HG02588 (cell line): ENCODE measurements at regions not wholly inside any gene's neighbourhood (a gene's known extent, or its start where the extent isn't known, plus 50 kb on each side); places are given as distances from the start of the nearest gene placed in this dataset.
"Not testable (repeated sequence)": the region's sequence is repeated elsewhere in the genome, so short reads cannot be mapped to it uniquely, and the experiment has no call there.

Experiments
- ATAC-seq: cut with Tn5 transposase; IDR thresholded peaks from one replicate; pipeline ENCODE4 v1.9.1; 2021; ENCODE audit warnings: mild to moderate bottlenecking, moderate library complexity; ENCODE audit not compliant: unreplicated experiment

DNA sequence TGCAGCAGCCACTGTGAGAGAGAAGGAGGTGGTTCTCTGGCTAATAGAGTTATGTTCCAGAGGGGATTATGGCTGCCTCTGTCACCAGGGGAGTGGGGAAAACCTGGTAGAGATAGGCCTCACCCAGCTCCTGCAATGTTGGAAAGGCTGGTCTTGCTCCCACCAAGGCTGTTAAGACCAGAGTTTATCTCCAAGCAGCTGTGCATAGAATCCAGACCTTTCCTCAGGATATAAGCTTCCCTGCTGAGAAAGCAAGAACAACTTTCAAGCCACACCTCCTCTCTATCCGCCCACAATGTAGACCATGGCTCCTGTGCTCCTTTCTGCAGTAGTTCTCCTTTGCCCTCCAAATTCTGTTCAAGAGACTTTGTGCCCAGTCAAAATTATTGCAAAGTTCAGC, 1375.4 kb downstream of the REEP3 start:
- no peak for ATAC-seq

DNA sequence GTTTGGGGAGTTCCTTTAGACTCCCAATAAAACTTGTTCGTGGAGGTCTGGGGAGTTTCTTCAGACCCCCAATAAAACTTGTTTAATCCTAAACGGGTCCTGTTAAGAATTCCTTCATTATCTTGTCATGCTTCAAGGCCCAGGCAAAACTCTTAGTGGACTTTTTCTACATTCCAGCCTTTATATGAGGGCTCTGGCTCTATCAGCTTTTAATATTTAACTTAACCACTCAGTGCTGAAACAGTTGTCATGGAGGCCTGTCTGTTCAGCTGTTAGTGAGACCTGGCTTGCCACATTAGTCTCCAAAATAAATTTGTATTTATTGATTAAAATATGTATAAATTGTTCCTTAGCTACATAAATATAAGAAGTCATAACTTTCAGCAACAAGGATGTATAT, 1385.1 kb downstream of the REEP3 start:
- ATAC-seq, result not testable (repeated sequence)

DNA sequence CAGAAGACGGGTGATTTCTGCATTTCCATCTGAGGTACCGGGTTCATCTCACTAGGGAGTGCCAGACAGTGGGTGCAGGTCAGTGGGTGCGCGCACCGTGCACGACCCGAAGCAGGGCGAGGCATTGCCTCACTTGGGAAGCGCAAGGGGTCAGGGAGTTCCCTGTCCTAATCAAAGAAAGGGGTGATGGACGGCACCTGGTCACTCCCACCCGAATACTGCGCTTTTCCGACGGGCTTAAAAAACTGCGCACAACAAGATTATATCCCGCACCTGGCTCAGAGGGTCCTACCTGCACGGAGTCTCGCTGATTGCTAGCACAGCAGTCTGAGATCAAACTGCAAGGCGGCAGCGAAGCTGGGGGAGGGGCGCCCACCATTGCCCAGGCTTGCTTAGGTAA, 1403.1 kb downstream of the REEP3 start:
- ATAC-seq, result not testable (repeated sequence)

DNA sequence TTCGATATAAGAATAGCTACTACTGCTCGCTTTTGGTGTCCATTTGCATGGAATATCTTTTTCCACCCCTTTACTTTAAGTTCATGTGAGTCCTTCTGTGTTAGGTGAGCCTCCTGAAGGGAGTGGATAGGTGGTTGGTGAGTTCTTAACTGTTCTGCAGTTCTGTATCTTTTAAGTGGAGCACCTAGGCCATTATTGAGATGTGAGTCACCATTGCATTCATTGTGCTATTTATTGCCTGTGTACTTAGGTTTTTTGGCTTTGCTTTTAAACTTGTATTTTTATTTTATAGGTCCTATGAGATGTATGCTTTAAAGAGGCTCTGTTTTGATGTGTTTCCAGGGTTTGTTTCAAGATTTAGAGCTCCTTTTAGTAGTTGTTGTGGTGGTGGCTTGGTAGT, 1430.8 kb downstream of the REEP3 start:
- ATAC-seq, result no peak

DNA sequence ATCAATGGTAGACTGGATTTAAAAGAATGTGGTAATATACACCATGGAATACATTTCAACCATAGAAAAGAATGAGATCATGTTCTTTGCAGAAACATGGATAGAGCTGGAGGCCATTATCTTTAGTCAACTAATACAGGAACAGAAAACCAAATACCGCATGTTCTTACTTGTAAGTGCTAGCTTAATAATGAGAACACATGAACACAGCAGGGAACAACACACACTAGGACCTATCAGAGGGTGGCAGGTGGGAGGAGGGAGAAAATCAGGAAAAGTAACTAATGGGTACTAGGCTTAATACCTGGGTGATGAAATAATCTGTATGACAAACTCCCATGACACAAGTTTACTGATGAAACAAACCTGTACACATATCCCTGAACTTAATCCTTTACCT, 1435.2 kb downstream of the REEP3 start:
- no peak for ATAC-seq

DNA sequence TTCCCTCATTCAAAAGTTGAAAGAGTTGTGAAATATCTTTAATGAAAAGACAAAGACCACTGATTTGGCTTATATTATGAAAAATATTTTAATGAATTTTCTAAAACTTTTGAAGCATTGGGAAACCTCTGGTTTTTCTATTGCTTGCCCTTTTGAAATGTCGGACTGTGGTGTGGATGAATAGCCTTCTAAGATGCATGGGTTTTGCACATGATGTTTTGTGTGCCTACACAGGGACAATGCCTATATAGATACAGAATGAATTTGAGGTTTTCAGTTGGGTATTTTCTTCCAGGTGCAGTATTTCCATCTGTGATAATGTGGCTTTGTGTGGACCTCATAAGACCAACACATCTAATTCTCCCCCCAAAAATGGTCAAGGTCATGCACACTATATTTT, 1437.9 kb downstream of the REEP3 start:
- no peak for ATAC-seq

DNA sequence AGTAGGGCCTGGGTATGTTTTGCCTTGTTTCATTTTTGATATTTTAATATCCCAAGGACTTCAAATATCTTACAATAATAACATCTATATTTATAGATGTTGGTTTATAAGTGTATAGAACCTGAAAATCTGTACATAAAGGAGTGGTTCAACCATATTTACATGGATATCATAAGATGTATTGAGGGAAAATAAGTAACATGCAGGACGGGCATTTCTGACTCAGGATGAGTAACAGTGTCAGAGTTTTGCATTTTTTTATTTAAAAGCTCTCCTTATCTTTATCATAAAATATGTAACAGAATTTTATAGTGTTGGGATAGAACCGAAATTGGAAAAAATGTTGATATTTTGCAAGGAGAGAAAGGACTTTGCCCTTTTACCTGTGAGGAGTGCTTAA, 1438.7 kb downstream of the REEP3 start:
- ATAC-seq, result no peak

DNA sequence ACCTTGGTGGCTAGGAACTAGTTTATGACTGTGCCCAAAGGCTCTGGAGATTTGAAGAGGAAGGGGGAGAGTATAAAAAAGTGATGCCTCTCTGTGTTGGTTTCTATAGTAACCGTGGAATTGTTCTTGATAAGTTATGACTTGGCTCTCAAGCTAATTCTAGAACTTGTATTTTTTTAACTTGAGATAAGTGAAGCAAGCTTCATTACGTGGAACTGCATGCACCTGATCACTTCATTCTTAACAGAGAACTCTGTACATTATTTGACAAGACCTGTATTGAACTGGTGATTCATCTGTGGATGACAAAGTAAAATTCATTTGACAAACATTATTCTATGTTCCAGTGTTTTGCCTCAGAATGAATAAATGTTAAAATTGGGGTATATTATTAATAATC, 1452.2 kb downstream of the REEP3 start:
- ATAC-seq, result no peak

DNA sequence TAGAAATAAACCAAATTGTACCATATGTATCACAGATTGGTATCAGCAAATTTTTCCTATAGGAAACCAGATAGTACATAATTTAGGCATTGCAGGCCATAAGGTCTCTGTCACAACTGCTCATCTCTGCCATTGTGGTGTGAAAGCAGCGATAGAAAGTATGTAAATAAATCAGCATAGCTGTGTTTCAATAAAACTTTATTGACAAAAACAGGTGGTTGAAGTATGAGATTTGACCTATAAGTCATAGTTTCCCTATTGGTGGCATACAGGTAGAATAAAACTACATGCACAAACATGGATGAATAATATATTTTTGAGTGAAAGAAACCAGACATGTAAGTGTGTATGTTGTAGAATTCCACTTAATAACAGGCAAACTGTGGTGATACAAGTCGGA, 1454.9 kb downstream of the REEP3 start:
- no peak for ATAC-seq

DNA sequence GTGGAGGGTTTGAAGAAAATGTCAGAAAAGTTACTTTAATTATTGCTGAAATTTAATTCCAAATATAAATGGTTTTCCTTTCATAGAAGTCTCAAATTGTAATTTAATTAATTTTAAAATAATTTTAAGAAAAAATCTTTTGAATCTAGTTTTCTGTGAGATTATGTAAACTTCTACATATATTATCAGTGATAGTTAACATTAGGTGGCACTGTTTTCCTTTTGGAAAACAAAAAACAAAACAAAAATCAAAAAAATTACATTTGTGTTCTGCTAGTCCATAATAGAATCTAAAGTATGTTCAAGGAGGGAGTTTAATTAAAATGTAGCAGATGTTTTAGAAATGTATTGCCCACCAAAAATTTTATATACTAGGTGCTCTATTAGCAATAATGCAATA, 1456.7 kb downstream of the REEP3 start:
- no peak for ATAC-seq

DNA sequence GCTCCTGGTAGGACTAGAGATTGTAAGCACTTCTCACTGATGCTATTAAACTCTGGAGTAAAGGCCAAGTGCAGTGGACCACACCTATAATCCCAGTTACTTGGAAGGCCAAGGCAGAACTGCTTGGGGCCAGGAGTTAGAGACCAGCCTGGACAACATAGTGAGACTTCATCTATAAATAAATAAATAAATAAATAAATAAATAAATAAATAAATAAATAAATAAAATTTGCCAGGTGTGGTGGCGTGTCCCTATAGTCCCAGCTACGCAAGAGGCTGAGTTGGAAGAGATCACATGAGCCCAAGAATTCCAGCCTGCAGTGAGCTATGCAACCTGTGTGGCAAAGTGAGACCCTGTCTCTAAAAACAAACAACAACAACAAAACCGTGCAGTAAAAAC, 1475.7 kb downstream of the REEP3 start:
- no peak for ATAC-seq

DNA sequence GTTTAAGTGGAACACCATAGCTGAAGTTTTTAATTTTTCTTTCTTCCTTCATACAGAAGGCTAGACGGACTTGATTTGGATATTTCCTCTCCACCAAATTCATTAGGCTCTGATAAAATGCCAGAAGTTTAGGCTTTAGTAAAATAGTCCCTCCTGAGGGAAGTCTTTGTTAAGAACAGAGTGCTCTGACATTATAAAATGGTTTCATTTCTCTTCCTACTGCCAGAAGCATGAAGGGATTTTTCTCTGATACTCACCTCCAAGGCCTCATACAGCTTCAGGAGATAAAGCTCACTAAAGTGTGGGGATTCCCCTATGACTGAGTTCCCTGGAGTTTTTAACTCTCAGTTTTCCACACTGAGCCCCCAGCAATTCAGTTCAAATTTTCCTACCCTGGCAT, 1489.6 kb downstream of the REEP3 start:
- ATAC-seq, result no peak

DNA sequence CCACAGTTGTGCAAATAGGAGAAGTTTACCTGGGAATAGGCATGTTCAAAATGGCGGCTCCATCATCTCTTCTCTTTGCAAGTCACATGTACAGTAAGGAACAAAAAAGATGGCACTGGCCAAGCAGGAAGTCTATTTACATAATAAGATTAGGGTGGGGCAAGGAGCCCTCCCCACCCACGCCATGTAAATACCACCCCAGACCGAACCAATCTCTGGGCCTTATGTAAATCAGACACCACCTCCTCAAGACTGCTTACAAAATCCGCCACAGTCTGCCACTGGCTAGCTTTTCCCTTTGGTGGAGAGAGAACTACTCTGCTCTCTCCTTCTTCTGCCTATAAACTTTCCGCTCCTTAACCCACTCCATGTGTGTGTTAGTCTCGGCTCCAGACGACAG, 1496.3 kb downstream of the REEP3 start:
- no peak for ATAC-seq

DNA sequence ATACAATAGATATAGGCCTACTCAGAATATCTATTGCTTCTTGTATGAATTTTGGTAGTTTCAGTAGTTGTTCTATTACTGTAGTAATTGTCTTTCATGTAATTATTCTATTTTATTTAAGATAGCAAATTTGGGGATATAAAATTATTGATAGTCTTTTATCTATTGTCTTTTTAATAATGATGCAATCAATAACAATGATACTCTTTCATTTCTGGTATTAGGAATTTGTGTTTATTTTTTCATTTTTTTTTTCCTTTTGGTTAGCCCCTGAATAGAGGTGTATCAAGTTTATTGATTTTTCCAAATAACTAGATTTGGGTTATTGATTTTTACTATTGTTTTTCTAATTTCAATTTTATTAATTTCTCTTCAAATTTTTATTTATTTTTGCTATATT, 1503.7 kb downstream of the REEP3 start:
- no peak for ATAC-seq

DNA sequence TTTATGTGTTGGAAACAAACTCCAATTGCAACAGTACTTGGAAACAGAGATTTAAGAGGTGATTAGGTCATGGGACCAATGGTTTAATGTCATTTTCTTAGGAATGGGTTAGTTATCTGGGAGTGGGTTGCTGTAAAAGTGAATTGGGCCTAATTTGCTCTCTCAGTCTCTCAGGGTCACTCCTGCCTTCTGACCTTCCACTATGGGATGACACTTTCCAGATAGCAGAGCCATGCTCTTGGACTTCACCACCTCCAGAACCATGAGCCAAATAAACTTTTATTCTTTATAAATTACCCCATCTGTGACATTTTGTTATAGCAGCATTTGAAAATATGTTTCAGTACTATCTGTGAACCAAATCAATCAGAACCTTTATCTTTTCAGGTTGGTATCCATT, 1509.1 kb downstream of the REEP3 start:
- no peak for ATAC-seq

DNA sequence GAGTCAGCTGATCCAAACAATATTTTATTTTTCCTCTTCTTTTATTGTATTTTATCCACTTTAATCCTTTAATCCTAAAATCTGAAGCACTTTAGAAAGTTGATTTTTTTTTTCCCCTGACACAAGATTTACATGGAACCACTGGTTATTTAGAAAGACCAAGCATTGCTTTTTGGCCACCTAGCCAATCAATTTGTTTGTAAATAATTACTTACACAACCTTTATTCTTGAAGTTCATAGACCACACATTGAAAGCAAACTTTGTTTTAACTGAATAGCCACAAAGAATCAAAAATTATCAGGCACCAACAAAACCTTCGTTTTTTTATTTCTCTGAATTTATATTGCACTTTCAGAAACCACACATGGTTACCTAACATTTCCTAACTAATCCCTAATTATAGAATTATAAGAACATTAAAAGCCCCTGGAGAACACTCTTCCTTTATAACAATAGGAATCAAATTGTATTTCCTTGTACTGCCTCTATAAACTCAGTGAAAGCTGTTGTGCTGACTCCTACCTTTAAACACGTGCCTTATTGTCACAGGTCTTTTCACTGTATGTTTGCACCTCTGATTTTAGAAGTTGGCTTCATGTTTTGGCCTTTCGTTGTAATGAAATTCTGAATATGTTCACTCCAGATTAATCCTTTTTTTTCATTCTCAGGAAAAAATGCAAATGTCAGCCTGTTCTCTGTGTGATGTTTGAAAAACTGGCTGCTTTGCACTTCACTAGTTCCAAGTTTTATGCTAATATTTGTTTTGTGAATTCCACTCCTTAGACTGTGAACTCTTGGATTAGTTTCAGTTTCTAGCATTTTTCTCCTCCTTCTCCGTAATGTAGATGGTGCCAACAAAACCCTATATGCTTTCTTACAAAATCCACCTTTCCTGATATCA, 1511.9 kb downstream of the REEP3 start:
- ATAC-seq, result no peak

DNA sequence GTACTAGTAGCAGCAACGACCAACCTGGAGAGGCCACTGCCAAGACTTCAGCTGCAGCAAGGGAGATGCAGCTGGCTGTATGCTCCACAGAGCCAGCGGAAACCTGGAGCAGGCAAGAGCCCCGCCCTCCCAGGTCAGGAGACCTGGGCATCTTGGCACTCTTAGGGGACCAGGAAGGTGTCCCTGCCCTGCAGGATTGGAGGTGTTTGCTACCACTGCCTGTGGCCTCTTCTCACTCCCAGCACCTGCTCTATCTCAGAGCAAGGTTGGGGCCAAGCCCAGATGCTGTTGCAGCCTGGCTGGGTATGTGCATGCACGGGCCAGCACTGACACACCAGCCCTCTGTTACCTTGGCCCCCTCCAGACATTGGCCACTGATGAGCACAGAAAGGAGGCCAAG, 1512.8 kb downstream of the REEP3 start:
- no peak for ATAC-seq

DNA sequence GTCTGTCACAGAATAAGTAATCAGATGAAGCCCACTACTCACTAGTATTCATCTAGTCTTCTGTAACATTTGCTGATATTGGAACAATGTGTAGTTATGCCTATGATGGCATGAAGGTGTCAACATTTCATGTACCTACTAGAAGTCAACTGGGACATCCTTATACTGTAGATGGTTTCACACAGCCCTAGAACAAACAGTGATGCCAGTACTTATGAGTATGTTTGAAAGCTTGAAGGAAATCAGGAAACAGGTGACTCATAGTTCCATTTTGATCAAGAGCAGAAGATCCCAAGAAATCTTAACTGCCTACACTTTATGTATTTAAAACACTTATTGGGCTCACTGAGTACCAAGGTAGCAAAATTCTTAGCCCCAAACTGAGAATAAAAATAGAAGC, 1519.6 kb downstream of the REEP3 start:
- no peak for ATAC-seq

DNA sequence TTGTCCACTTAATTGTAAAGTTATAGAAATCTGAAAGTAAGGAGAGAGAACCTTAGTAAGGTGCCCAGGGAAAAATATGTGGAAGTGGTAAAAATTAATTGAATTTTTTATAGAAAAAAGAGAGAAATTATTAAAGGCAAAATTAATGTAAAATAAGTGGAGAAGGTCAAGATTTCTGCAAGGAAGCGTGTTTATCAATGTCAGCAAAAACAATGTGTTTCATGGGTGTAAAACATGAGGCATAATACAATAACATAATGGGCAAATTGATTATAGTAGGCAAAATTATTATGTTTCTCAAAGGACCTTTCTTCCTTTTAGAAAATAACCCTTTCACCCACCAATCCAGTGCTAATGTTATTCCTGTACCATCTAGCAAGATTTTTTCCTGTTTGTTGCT, 1520.1 kb downstream of the REEP3 start:
- no peak for ATAC-seq

DNA sequence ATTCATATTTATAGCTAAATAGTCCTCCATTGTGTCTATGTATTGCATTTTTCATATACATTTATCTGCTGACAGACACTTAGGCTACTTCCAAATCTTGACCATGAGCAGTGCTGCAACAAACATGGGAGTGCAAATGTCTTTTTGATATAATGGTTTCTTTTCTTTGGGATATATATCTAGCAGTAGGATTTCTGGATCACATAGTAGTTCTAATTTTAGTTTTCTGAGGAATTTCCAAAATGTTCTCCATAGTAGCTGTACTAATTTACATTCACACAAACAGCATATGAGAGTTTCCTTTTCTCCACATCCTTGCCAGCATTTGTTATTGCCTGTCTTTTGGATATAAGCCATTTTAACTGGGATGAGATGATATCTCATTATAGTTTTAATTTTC, 1521.3 kb downstream of the REEP3 start:
- no peak for ATAC-seq

DNA sequence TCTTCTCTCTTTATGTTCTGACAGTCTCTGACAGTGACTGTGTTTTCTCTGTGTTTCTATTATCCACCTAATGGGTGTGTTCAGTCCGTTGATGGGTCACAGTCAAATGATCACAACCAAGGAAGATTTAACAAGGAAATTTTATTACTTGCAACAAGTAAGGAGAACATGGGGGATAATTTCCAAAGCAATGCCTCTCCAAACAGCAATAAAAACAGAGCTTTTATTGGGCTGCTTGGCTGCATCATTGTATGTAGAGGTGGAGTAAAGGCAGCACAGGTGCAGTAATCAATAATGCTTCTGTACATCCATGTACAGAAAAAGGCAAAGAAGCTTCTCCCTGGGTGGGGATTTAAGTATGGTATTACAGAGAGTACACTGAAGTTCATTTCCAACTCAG, 1525.6 kb downstream of the REEP3 start:
- no peak for ATAC-seq

DNA sequence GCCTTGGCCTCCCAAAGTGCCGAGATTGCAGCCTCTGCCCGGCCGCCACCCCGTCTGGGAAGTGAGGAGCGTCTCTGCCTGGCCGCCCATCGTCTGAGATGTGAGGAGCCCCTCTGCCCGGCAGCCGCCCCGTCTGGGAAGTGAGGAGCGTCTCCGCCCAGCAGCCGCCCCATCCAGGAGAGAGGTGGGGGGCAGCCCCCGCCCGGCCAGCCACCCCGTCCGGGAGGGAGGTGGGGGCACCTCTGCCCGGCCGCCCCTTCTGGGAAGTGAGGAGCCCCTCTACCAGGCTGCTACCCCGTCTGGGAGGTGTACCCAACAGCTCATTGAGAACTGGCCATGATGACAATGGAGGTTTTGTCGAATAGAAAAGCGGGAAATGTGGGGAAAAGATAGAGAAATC, 1530.9 kb downstream of the REEP3 start:
- ATAC-seq, result not testable (repeated sequence)

DNA sequence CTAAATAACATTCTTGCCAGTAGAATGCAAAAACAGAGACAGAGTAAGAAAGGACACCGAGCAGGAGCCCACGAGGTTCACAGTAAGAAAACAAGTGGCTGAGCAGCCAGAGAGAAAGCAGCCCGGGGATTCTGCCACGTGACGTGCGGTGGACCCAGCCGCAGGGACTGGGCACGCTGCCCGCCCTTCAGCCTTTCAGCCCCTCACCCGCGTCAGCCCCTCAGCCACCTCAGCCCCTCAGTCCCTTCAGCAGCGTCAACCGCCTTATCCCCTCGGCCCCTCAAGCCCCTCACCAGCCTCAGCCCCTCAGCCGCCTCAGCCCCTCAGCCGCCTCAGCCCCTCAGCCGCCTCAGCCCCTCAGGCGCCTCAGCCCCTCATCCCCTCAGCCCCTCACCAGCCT, 1532.2 kb downstream of the REEP3 start:
- ATAC-seq, result not testable (repeated sequence)
